SK-N-SH treated with all-trans-retinoic acid at 6 μM for 48 hours (cell line): ENCODE measurements at regions not wholly inside any gene's neighbourhood (a gene's known extent, or its start where the extent isn't known, plus 50 kb on each side); places are given as distances from the start of the nearest gene placed in this dataset.

Source experiments
- ATAC-seq: fragments of 200-7000 bp; cut with Tn5 transposase; 3 replicates; pipeline ENCODE4 v1.9.1; 2020; ENCODE audit warnings: mild to moderate bottlenecking, moderate library complexity
- ARNTL ChIP-seq: fragments of 450-650 bp; formaldehyde crosslinking; IDR thresholded peaks from 2 replicates; pipeline ENCODE4 v1.5.0; 2020; ENCODE audit warnings: low read depth, mild to moderate bottlenecking, moderate library complexity, borderline replicate concordance
- BACH2 ChIP-seq: fragments of 250-450 bp; sonication (Bioruptor Pico); IDR thresholded peaks from 2 replicates; pipeline ENCODE4 v1.9.0; 2021; ENCODE audit warnings: mild to moderate bottlenecking, borderline replicate concordance
- CREB5 ChIP-seq: fragments of 250-450 bp; sonication (Bioruptor Pico); IDR thresholded peaks from 2 replicates; pipeline ENCODE4 v1.5.1; 2020; ENCODE audit warnings: low read depth, mild to moderate bottlenecking, moderate library complexity
- CSDC2 ChIP-seq: fragments of 250-450 bp; sonication (Bioruptor Pico); IDR thresholded peaks from 2 replicates; pipeline ENCODE4 v1.5.0; 2020; ENCODE audit warnings: mild to moderate bottlenecking, moderate library complexity
- CSRNP3 ChIP-seq: fragments of 250-450 bp; sonication (Bioruptor Pico); IDR thresholded peaks from 2 replicates; pipeline ENCODE4 v1.5.1; 2021; ENCODE audit warnings: mild to moderate bottlenecking, moderate library complexity
- ESRRG ChIP-seq: fragments of 250-450 bp; sonication (Bioruptor Pico); IDR thresholded peaks from 2 replicates; pipeline ENCODE4 v1.6.1; 2021; ENCODE audit warnings: mild to moderate bottlenecking
- ISL1 ChIP-seq: fragments of 250-450 bp; sonication (Bioruptor Pico); IDR thresholded peaks from 2 replicates; pipeline ENCODE4 v2.1.2; 2022; ENCODE audit warnings: mild to moderate bottlenecking, moderate library complexity
- OSR1 ChIP-seq: fragments of 250-450 bp; sonication (Bioruptor Pico); IDR thresholded peaks from 2 replicates; pipeline ENCODE4 v1.8.0; 2022; ENCODE audit warnings: moderate library complexity, mild to moderate bottlenecking, inconsistent platforms
- PATZ1 ChIP-seq: fragments of 250-450 bp; sonication (Bioruptor Pico); IDR thresholded peaks from 2 replicates; pipeline ENCODE4 v1.8.0; 2020; ENCODE audit warnings: mild to moderate bottlenecking, moderate library complexity, borderline replicate concordance
- POU6F1 ChIP-seq: fragments of 250-450 bp; sonication (Bioruptor Pico); IDR thresholded peaks from 2 replicates; pipeline ENCODE4 v1.8.0; 2021; ENCODE audit warnings: low read depth, mild to moderate bottlenecking, moderate library complexity, borderline replicate concordance
- PPARA ChIP-seq: fragments of 250-450 bp; sonication (Bioruptor Pico); IDR thresholded peaks from 2 replicates; pipeline ENCODE4 v1.5.0; 2020; ENCODE audit warnings: mild to moderate bottlenecking, borderline replicate concordance
- RARB ChIP-seq: fragments of 250-450 bp; sonication (Bioruptor Pico); IDR thresholded peaks from 2 replicates; pipeline ENCODE4 v1.8.0; 2021; ENCODE audit warnings: mild to moderate bottlenecking, moderate library complexity
- SNAI2 ChIP-seq: fragments of 250-450 bp; sonication (Bioruptor Pico); IDR thresholded peaks from 2 replicates; pipeline ENCODE4 v1.5.0; 2020; ENCODE audit warnings: mild to moderate bottlenecking, moderate library complexity
- TCF4 ChIP-seq: fragments of 250-450 bp; sonication (Bioruptor Pico); IDR thresholded peaks from 2 replicates; pipeline ENCODE4 v1.8.0; 2021; ENCODE audit warnings: mild to moderate bottlenecking, moderate library complexity, borderline replicate concordance
- TOX ChIP-seq: fragments of 250-450 bp; sonication (Bioruptor Pico); IDR thresholded peaks from 2 replicates; pipeline ENCODE4 v1.8.0; 2021; ENCODE audit warnings: mild to moderate bottlenecking, moderate library complexity, borderline replicate concordance
- TSHZ2 ChIP-seq: fragments of 250-450 bp; sonication (Bioruptor Pico); IDR thresholded peaks from 2 replicates; pipeline ENCODE4 v1.5.0; 2020; ENCODE audit warnings: mild to moderate bottlenecking, moderate library complexity
- ZC3H10 ChIP-seq: fragments of 250-450 bp; sonication (Bioruptor Pico); IDR thresholded peaks from 2 replicates; pipeline ENCODE4 v1.5.1; 2021; ENCODE audit warnings: mild to moderate bottlenecking, moderate library complexity
- ZFP3 ChIP-seq: fragments of 250-450 bp; sonication (Bioruptor Pico); IDR thresholded peaks from 2 replicates; pipeline ENCODE4 v1.5.0; 2020; ENCODE audit warnings: mild to moderate bottlenecking, moderate library complexity
- ZFP30 ChIP-seq: fragments of 450-650 bp; formaldehyde crosslinking; IDR thresholded peaks from 2 replicates; pipeline ENCODE4 v1.5.0; 2022; ENCODE audit warnings: mild to moderate bottlenecking, moderate library complexity
- ZNF565 ChIP-seq: fragments of 450-650 bp; formaldehyde crosslinking; conservative IDR thresholded peaks from 2 replicates; pipeline ENCODE4 v1.5.0; 2020; ENCODE audit warnings: low read depth, mild to moderate bottlenecking, moderate library complexity
- ZNF70 ChIP-seq: fragments of 450-650 bp; formaldehyde crosslinking; IDR thresholded peaks from 2 replicates; pipeline ENCODE4 v1.5.0; 2020; ENCODE audit warnings: mild to moderate bottlenecking, moderate library complexity
- ZNF8 ChIP-seq: fragments of 450-650 bp; formaldehyde crosslinking; IDR thresholded peaks from 2 replicates; pipeline ENCODE4 v1.5.0; 2020; ENCODE audit warnings: mild to moderate bottlenecking, moderate library complexity

GRCh38 chr5:2254880-2255750 lies 372.4 kb upstream of the IRX4 start:
- TF ChIP-seq TSHZ2 (CRISPR knock-in tag) (no peak), POU6F1 (CRISPR knock-in tag) (no peak), ZNF565 (CRISPR knock-in tag) (no peak), ZNF70 (CRISPR knock-in tag) (no peak), ESRRG (CRISPR knock-in tag) (no peak), BACH2 (CRISPR knock-in tag) (no peak), TOX (CRISPR knock-in tag) (no peak), CSDC2 (CRISPR knock-in tag) (no peak), OSR1 (CRISPR knock-in tag) (no peak), SNAI2 (CRISPR knock-in tag) (no peak), ZFP3 (no peak), CSRNP3 (CRISPR knock-in tag) (no peak), ZFP30 (CRISPR knock-in tag) (no peak)
- no peak for ATAC-seq

GRCh38 chr5:2254406-2254805 lies 371.7 kb upstream of the IRX4 start:
- no peak for TF ChIP-seq POU6F1 (CRISPR knock-in tag)
- no peak for TF ChIP-seq ZC3H10 (CRISPR knock-in tag)
- no peak for TF ChIP-seq ZNF565 (CRISPR knock-in tag)
- TF ChIP-seq ZNF8 (CRISPR knock-in tag): no peak
- TF ChIP-seq TSHZ2 (CRISPR knock-in tag): no peak
- no peak for TF ChIP-seq ARNTL
- TF ChIP-seq CSDC2 (CRISPR knock-in tag): no peak
- no peak for TF ChIP-seq TCF4 (CRISPR knock-in tag)
- no peak for TF ChIP-seq ZFP30 (CRISPR knock-in tag)
- TF ChIP-seq ISL1: no peak
- no peak for TF ChIP-seq CREB5 (CRISPR knock-in tag)
- TF ChIP-seq CSRNP3 (CRISPR knock-in tag): no peak
- no peak for TF ChIP-seq ZFP3
- TF ChIP-seq RARB: no peak
- TF ChIP-seq PATZ1: no peak
- TF ChIP-seq BACH2 (CRISPR knock-in tag): no peak
- TF ChIP-seq PPARA (CRISPR knock-in tag): no peak
- ATAC-seq: no peak
